ENCODE measurements at regions not wholly inside any gene's neighbourhood (a gene's known extent, or its start where the extent isn't known, plus 50 kb on each side); places are given as distances from the start of the nearest gene placed in this dataset.
A peak's percentile ranks its signal among the peaks of the same experiment; 100 is the strongest.

GRCh38 chrX:11050013-11050412, 61.1 kb upstream of the HCCS start:
- dilution Hi-C loops (cut with HindIII; ENCODE audit: low sequenced_read_pairs, unreplicated experiment) (no loop called here), in situ Hi-C loops (cut with MboI; ENCODE audit: low sequenced_read_pairs) (no loop called here), intact Hi-C loops (cut with micrococcal nuclease) (no loop called here)
- H3K4me3 ChIP-seq (ENCODE audit: insufficient read depth, low read depth, low read length): no peak overlapping the region
- no peak overlapping the region for H3K23ac ChIP-seq (ENCODE audit: low read depth, low read length)
- H3K56ac ChIP-seq (ENCODE audit: extremely low read depth, insufficient read depth, low read length): no peak overlapping the region
- no peak overlapping the region for H3K27ac ChIP-seq (ENCODE audit: insufficient read depth, low read length)
- peaks cover 5% of the 10 kb centered on the region for H3K4me1 ChIP-seq (ENCODE audit: control insufficient read depth, insufficient read depth, low read length)
- DNase-seq (no peak), ATAC-seq (ENCODE audit: low read depth) (no peak)
- no peaks in the 10 kb centered on the region for H3K36me3 ChIP-seq (ENCODE audit: control insufficient read depth, insufficient read depth, low read length)
- no peak overlapping the region for H3K4me2 ChIP-seq (ENCODE audit: low read depth, low read length)
- no peak overlapping the region for H2AFZ ChIP-seq (replicated peaks; ENCODE audit: low read length, poor library complexity)
- ChIA-PET POLR2A (ENCODE audit: unreplicated experiment) (no interaction called here), CTCF (no interaction called here)
- H2AK9ac ChIP-seq (replicated peaks; ENCODE audit: low read depth, low read length, poor library complexity): no peak overlapping the region
- 0 out of 3 replicates have a peak overlapping the region, but pooled peaks have one; percentile 17 for H2BK15ac ChIP-seq (ENCODE audit: low read depth, low read length)
- no peaks in the 10 kb centered on the region for H4K20me1 ChIP-seq (ENCODE audit: insufficient read depth, low read length)
- WGBS, 2 experiments (ENCODE audit: extremely low coverage in 2 of 2, insufficient read length in 1 of 2): no CpG with 5 or more reads among the region's 2 CpGs
- H4K91ac ChIP-seq (ENCODE audit: insufficient read depth, low read depth, low read length): no peak overlapping the region
- H3K18ac ChIP-seq (ENCODE audit: low read depth, low read length): no peak overlapping the region
- no peak overlapping the region; the same call in 1 of the 2 replicates for H2AK5ac ChIP-seq (ENCODE audit: low read depth, low read length)
- H3K79me1 ChIP-seq (ENCODE audit: low read depth in 1 of 2, low read length in 2 of 2): no peaks in the 10 kb centered on the region
- H3K9me3 ChIP-seq (ENCODE audit: control insufficient read depth, insufficient read depth, low read length): peaks cover 6% of the 10 kb centered on the region; the same call in 1 of the 2 replicates
- no peak overlapping the region for H3K14ac ChIP-seq (replicated peaks; ENCODE audit: low read depth, low read length)
- H4K5ac ChIP-seq (ENCODE audit: low read depth, low read length): no peak overlapping the region
- no peak overlapping the region for H3K9ac ChIP-seq (ENCODE audit: low read depth, low read length)
- no peak overlapping the region for H2BK5ac ChIP-seq (ENCODE audit: low read depth, low read length, poor library complexity, severe bottlenecking)
- H2BK20ac ChIP-seq (ENCODE audit: low read depth, low read length): no peak overlapping the region
- TF ChIP-seq, protein P1, sequence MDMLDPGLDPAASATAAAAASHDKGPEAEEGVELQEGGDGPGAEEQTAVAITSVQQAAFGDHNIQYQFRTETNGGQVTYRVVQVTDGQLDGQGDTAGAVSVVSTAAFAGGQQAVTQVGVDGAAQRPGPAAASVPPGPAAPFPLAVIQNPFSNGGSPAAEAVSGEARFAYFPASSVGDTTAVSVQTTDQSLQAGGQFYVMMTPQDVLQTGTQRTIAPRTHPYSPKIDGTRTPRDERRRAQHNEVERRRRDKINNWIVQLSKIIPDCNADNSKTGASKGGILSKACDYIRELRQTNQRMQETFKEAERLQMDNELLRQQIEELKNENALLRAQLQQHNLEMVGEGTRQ (IDR thresholded peaks at IDR 0.05; ENCODE audit: low read depth, low read length): no peak
- TF ChIP-seq RCOR1 (IDR thresholded peaks at IDR 0.05; ENCODE audit: insufficient replicate concordance, low read length) (no peak), FOS (IDR thresholded peaks at IDR 0.05; ENCODE audit: low read depth, low read length) (no peak)
- no peaks in the 10 kb centered on the region for H3K27me3 ChIP-seq (ENCODE audit: control insufficient read depth, insufficient read depth, low read length)
- no peak overlapping the region for H4K8ac ChIP-seq (ENCODE audit: low read depth in 2 of 2, low read length in 2 of 2)
- no TSS peak for BruUV-seq (replicated peaks)
- no peaks in the 10 kb centered on the region for H3K9me1 ChIP-seq (ENCODE audit: insufficient read depth, low read length)
- no peak overlapping the region for H2BK120ac ChIP-seq (ENCODE audit: low read depth, low read length)
- H3K4ac ChIP-seq (ENCODE audit: low read depth, low read length): no peak overlapping the region
